SK-N-SH treated with all-trans-retinoic acid at 6 μM for 48 hours (cell line): ENCODE measurements at regions not wholly inside any gene's neighbourhood (a gene's known extent, or its start where the extent isn't known, plus 50 kb on each side); places are given as distances from the start of the nearest gene placed in this dataset.

Source experiments
- ATAC-seq: fragments of 200-7000 bp; cut with Tn5 transposase; 3 replicates; pipeline ENCODE4 v1.9.1; 2020; ENCODE audit warnings: mild to moderate bottlenecking, moderate library complexity
- ARNTL ChIP-seq: fragments of 450-650 bp; formaldehyde crosslinking; IDR thresholded peaks from 2 replicates; pipeline ENCODE4 v1.5.0; 2020; ENCODE audit warnings: low read depth, mild to moderate bottlenecking, moderate library complexity, borderline replicate concordance
- BACH2 ChIP-seq: fragments of 250-450 bp; sonication (Bioruptor Pico); IDR thresholded peaks from 2 replicates; pipeline ENCODE4 v1.9.0; 2021; ENCODE audit warnings: mild to moderate bottlenecking, borderline replicate concordance
- CSDC2 ChIP-seq: fragments of 250-450 bp; sonication (Bioruptor Pico); IDR thresholded peaks from 2 replicates; pipeline ENCODE4 v1.5.0; 2020; ENCODE audit warnings: mild to moderate bottlenecking, moderate library complexity
- ESRRG ChIP-seq: fragments of 250-450 bp; sonication (Bioruptor Pico); IDR thresholded peaks from 2 replicates; pipeline ENCODE4 v1.6.1; 2021; ENCODE audit warnings: mild to moderate bottlenecking
- GLIS3 ChIP-seq: fragments of 250-450 bp; sonication (Bioruptor Pico); IDR thresholded peaks from 2 replicates; pipeline ENCODE4 v1.5.0; 2020; ENCODE audit warnings: mild to moderate bottlenecking, moderate library complexity
- ISL1 ChIP-seq: fragments of 250-450 bp; sonication (Bioruptor Pico); IDR thresholded peaks from 2 replicates; pipeline ENCODE4 v2.1.2; 2022; ENCODE audit warnings: mild to moderate bottlenecking, moderate library complexity
- OSR1 ChIP-seq: fragments of 250-450 bp; sonication (Bioruptor Pico); IDR thresholded peaks from 2 replicates; pipeline ENCODE4 v1.8.0; 2022; ENCODE audit warnings: moderate library complexity, mild to moderate bottlenecking, inconsistent platforms
- PPARA ChIP-seq: fragments of 250-450 bp; sonication (Bioruptor Pico); IDR thresholded peaks from 2 replicates; pipeline ENCODE4 v1.5.0; 2020; ENCODE audit warnings: mild to moderate bottlenecking, borderline replicate concordance
- RARB ChIP-seq: fragments of 250-450 bp; sonication (Bioruptor Pico); IDR thresholded peaks from 2 replicates; pipeline ENCODE4 v1.8.0; 2021; ENCODE audit warnings: mild to moderate bottlenecking, moderate library complexity
- SNAI2 ChIP-seq: fragments of 250-450 bp; sonication (Bioruptor Pico); IDR thresholded peaks from 2 replicates; pipeline ENCODE4 v1.5.0; 2020; ENCODE audit warnings: mild to moderate bottlenecking, moderate library complexity
- TCF4 ChIP-seq: fragments of 250-450 bp; sonication (Bioruptor Pico); IDR thresholded peaks from 2 replicates; pipeline ENCODE4 v1.8.0; 2021; ENCODE audit warnings: mild to moderate bottlenecking, moderate library complexity, borderline replicate concordance
- TOX ChIP-seq: fragments of 250-450 bp; sonication (Bioruptor Pico); IDR thresholded peaks from 2 replicates; pipeline ENCODE4 v1.8.0; 2021; ENCODE audit warnings: mild to moderate bottlenecking, moderate library complexity, borderline replicate concordance
- ZC3H10 ChIP-seq: fragments of 250-450 bp; sonication (Bioruptor Pico); IDR thresholded peaks from 2 replicates; pipeline ENCODE4 v1.5.1; 2021; ENCODE audit warnings: mild to moderate bottlenecking, moderate library complexity
- ZFP3 ChIP-seq: fragments of 250-450 bp; sonication (Bioruptor Pico); IDR thresholded peaks from 2 replicates; pipeline ENCODE4 v1.5.0; 2020; ENCODE audit warnings: mild to moderate bottlenecking, moderate library complexity
- ZNF565 ChIP-seq: fragments of 450-650 bp; formaldehyde crosslinking; conservative IDR thresholded peaks from 2 replicates; pipeline ENCODE4 v1.5.0; 2020; ENCODE audit warnings: low read depth, mild to moderate bottlenecking, moderate library complexity
- ZNF70 ChIP-seq: fragments of 450-650 bp; formaldehyde crosslinking; IDR thresholded peaks from 2 replicates; pipeline ENCODE4 v1.5.0; 2020; ENCODE audit warnings: mild to moderate bottlenecking, moderate library complexity
- ZNF8 ChIP-seq: fragments of 450-650 bp; formaldehyde crosslinking; IDR thresholded peaks from 2 replicates; pipeline ENCODE4 v1.5.0; 2020; ENCODE audit warnings: mild to moderate bottlenecking, moderate library complexity
- TF ChIP-seq, protein P1 (sequence below): fragments of 250-450 bp; sonication (Bioruptor Pico); IDR thresholded peaks from 2 replicates; pipeline ENCODE4 v1.8.0; 2021; ENCODE audit warnings: low read depth, mild to moderate bottlenecking, moderate library complexity, borderline replicate concordance
- TF ChIP-seq, protein P2 (sequence below): fragments of 250-450 bp; sonication (Bioruptor Pico); IDR thresholded peaks from 2 replicates; pipeline ENCODE4 v1.5.1; 2020; ENCODE audit warnings: low read depth, mild to moderate bottlenecking, moderate library complexity
- TF ChIP-seq, protein P3 (sequence below): fragments of 250-450 bp; sonication (Bioruptor Pico); IDR thresholded peaks from 2 replicates; pipeline ENCODE4 v1.8.0; 2020; ENCODE audit warnings: mild to moderate bottlenecking, moderate library complexity, borderline replicate concordance
- TF ChIP-seq, protein P4 (sequence below): fragments of 250-450 bp; sonication (Bioruptor Pico); IDR thresholded peaks from 2 replicates; pipeline ENCODE4 v1.5.0; 2020; ENCODE audit warnings: mild to moderate bottlenecking, moderate library complexity

DNA sequence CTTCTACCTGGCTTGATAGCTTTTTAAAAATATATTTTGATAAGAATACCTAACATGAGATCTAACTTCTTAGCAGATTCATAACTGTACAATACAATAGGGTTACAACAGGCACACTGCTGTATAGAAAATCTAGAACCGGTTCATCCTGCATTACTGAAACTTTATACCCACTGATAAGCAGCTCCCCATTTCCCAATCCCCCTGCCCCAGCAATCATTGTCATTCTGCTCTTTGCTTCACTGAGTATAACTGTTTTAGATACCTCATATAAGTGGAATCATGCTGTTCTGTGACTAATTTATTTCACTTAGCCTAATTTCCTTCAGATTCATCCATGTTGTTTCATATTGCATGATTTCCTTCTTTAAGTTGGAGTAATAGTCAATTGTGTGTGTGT, 906.0 kb downstream of the GBE1 start:
- no peak for ATAC-seq
- TF ChIP-seq PPARA (no peak), SNAI2 (CRISPR knock-in tag) (no peak), ZNF8 (CRISPR knock-in tag) (no peak), ZNF70 (CRISPR knock-in tag) (no peak)
- TF ChIP-seq, protein P1, sequence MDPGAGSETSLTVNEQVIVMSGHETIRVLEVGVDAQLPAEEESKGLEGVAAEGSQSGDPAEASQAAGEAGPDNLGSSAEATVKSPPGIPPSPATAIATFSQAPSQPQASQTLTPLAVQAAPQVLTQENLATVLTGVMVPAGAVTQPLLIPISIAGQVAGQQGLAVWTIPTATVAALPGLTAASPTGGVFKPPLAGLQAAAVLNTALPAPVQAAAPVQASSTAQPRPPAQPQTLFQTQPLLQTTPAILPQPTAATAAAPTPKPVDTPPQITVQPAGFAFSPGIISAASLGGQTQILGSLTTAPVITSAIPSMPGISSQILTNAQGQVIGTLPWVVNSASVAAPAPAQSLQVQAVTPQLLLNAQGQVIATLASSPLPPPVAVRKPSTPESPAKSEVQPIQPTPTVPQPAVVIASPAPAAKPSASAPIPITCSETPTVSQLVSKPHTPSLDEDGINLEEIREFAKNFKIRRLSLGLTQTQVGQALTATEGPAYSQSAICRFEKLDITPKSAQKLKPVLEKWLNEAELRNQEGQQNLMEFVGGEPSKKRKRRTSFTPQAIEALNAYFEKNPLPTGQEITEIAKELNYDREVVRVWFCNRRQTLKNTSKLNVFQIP, result no peak

DNA sequence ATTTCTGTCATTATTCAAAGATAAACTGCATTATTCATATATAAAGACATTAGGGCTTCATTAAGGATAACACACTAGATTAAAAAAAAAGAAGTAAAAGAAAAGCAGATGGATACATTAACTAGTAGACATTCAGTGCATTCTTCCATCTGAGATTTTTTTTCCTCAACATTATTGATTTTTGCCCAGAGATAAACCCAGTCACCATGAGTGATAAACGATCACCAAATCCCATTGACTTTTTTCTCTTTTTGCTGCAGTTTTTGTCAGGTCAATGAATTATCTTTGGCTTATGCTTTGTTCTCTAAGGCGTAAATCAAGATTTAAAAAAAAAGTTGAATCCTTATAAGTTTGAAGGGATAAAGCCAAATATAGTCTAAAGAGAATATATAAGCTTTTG, 925.0 kb downstream of the GBE1 start:
- ATAC-seq, result no peak
- TF ChIP-seq TCF4 (CRISPR knock-in tag), result no peak
- TF ChIP-seq TOX (CRISPR knock-in tag), result no peak
- no peak for TF ChIP-seq ZFP3 (CRISPR knock-in tag)
- no peak for TF ChIP-seq ARNTL
- TF ChIP-seq ZC3H10, result no peak
- TF ChIP-seq, all 23 proteins: peak for 0

DNA sequence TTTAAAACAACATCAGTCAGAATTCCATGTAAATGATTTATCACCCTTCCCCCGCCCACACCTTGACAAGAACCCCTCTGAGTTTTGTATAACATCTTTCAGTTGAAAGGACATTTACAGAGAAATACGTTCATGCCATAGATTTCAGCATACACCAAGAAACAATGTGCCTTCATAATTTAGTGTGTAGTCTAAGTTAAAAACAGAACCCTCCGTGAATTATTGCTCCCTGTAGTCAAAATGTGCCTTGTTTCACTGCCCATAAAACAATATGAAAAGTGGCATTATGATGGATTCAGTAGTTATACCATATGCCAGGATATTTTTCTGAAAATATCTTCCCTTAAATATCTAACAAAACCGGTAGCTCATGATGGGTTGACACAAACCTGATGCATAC, 953.9 kb downstream of the GBE1 start:
- TF ChIP-seq, protein P2, sequence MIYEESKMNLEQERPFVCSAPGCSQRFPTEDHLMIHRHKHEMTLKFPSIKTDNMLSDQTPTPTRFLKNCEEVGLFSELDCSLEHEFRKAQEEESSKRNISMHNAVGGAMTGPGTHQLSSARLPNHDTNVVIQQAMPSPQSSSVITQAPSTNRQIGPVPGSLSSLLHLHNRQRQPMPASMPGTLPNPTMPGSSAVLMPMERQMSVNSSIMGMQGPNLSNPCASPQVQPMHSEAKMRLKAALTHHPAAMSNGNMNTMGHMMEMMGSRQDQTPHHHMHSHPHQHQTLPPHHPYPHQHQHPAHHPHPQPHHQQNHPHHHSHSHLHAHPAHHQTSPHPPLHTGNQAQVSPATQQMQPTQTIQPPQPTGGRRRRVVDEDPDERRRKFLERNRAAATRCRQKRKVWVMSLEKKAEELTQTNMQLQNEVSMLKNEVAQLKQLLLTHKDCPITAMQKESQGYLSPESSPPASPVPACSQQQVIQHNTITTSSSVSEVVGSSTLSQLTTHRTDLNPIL (CRISPR knock-in tag), result no peak
- TF ChIP-seq ZFP3 (CRISPR knock-in tag) (no peak), BACH2 (CRISPR knock-in tag) (no peak), RARB (CRISPR knock-in tag) (no peak), ZNF8 (CRISPR knock-in tag) (no peak), ISL1 (CRISPR knock-in tag) (no peak), PPARA (no peak), ZNF565 (no peak), TOX (CRISPR knock-in tag) (no peak), TCF4 (CRISPR knock-in tag) (no peak), ZNF70 (CRISPR knock-in tag) (no peak), ESRRG (CRISPR knock-in tag) (no peak), ARNTL (no peak), GLIS3 (CRISPR knock-in tag) (no peak)
- TF ChIP-seq, protein P3, sequence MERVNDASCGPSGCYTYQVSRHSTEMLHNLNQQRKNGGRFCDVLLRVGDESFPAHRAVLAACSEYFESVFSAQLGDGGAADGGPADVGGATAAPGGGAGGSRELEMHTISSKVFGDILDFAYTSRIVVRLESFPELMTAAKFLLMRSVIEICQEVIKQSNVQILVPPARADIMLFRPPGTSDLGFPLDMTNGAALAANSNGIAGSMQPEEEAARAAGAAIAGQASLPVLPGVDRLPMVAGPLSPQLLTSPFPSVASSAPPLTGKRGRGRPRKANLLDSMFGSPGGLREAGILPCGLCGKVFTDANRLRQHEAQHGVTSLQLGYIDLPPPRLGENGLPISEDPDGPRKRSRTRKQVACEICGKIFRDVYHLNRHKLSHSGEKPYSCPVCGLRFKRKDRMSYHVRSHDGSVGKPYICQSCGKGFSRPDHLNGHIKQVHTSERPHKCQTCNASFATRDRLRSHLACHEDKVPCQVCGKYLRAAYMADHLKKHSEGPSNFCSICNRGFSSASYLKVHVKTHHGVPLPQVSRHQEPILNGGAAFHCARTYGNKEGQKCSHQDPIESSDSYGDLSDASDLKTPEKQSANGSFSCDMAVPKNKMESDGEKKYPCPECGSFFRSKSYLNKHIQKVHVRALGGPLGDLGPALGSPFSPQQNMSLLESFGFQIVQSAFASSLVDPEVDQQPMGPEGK (CRISPR knock-in tag), result no peak
- TF ChIP-seq, protein P1, result no peak
- TF ChIP-seq, protein P4, sequence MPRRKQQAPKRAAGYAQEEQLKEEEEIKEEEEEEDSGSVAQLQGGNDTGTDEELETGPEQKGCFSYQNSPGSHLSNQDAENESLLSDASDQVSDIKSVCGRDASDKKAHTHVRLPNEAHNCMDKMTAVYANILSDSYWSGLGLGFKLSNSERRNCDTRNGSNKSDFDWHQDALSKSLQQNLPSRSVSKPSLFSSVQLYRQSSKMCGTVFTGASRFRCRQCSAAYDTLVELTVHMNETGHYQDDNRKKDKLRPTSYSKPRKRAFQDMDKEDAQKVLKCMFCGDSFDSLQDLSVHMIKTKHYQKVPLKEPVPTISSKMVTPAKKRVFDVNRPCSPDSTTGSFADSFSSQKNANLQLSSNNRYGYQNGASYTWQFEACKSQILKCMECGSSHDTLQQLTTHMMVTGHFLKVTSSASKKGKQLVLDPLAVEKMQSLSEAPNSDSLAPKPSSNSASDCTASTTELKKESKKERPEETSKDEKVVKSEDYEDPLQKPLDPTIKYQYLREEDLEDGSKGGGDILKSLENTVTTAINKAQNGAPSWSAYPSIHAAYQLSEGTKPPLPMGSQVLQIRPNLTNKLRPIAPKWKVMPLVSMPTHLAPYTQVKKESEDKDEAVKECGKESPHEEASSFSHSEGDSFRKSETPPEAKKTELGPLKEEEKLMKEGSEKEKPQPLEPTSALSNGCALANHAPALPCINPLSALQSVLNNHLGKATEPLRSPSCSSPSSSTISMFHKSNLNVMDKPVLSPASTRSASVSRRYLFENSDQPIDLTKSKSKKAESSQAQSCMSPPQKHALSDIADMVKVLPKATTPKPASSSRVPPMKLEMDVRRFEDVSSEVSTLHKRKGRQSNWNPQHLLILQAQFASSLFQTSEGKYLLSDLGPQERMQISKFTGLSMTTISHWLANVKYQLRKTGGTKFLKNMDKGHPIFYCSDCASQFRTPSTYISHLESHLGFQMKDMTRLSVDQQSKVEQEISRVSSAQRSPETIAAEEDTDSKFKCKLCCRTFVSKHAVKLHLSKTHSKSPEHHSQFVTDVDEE (CRISPR knock-in tag), result no peak
- no peak for ATAC-seq

DNA sequence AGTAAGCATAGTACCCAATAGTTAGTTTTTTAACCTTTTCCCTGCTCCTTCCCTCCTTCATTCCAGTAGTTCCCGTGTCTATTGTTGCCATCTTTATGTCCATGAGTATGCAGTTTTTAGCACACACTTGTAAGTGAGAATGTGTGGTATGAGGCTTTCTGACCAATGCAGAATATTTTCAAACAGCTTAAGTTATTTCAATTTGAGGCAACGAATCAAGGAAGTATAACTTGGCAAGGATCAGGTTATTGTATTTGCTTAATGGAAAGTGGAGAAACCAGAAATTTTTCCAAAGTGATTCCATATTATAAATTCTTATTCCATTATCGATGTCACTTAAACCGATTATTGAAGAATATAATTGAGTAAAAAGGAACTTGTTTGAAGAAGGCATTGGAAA, 954.8 kb downstream of the GBE1 start:
- no peak for TF ChIP-seq ZFP3 (CRISPR knock-in tag)
- no peak for TF ChIP-seq PPARA
- TF ChIP-seq RARB (CRISPR knock-in tag), result no peak
- TF ChIP-seq ZNF565, result no peak
- no peak for TF ChIP-seq ZC3H10
- no peak for TF ChIP-seq TOX (CRISPR knock-in tag)
- TF ChIP-seq, protein P2 (CRISPR knock-in tag), result no peak
- TF ChIP-seq, protein P1, result no peak
- TF ChIP-seq ARNTL, result no peak
- no peak for TF ChIP-seq TCF4 (CRISPR knock-in tag)
- no peak for TF ChIP-seq OSR1 (CRISPR knock-in tag)
- no peak for TF ChIP-seq ZNF8 (CRISPR knock-in tag)
- no peak for TF ChIP-seq CSDC2 (CRISPR knock-in tag)

More for the DNA sequence above, 954.8 kb downstream of the GBE1 start:
- ATAC-seq, result no peak
